ENCODE measurements at regions not wholly inside any gene's neighbourhood (a gene's known extent, or its start where the extent isn't known, plus 50 kb on each side); places are given as distances from the start of the nearest gene placed in this dataset.

- no peaks in the 10 kb centered on the region for H3K4me1 ChIP-seq (ENCODE audit: control insufficient read depth, insufficient read depth, low read length)
Observed at GRCh38 chr5:167814828-167815227, 476.6 kb upstream of the WWC1 start.

DNA sequence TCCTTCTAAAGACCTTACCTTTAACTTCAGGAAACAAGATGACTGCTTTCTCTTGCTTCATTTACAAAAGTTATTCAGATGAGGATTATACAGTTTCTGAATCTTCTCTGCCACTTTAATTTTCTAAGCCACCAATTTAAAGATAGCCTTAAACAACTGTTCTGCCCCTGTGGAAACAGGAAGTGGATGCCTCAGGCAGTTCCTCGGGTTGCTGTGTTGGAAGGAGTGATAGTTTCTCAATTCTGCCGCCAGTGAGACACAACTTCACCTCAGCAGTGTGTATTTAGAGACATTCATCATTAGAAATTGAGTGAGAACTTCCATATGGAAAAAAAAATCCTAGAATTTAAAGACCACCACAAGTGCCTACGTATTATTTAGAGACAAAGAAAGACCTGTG, 475.1 kb upstream of the WWC1 start:
- Histone ChIP-seq H3K36me3 (ENCODE audit: control insufficient read depth, insufficient read depth, low read length) (no peaks in the 10 kb centered on the region), H3K4me1 (ENCODE audit: control insufficient read depth, insufficient read depth, low read length) (no peaks in the 10 kb centered on the region), H3K4me3 (ENCODE audit: low read length) (no peak overlapping the region), H3K9me3 (ENCODE audit: control insufficient read depth, low read depth, low read length) (no peaks in the 10 kb centered on the region), H3K27ac (ENCODE audit: low read length) (no peak overlapping the region), H3K27me3 (ENCODE audit: control insufficient read depth, insufficient read depth, low read length) (no peaks in the 10 kb centered on the region)
- no CpG with 5 or more reads among the region's 3 CpGs for WGBS (ENCODE audit: insufficient coverage, low lambda C conversion rate)
- DNase-seq = no peak

More at GRCh38 chr5:167814828-167815227, 476.6 kb upstream of the WWC1 start:
- no CpG with 5 or more reads among the region's 4 CpGs for WGBS (ENCODE audit: insufficient coverage, low lambda C conversion rate)
- no peak overlapping the region for H3K4me3 ChIP-seq (ENCODE audit: low read length)
- H3K9me3 ChIP-seq (ENCODE audit: control insufficient read depth, low read depth, low read length) = no peaks in the 10 kb centered on the region
- no peak for DNase-seq
- no peaks in the 10 kb centered on the region for H3K27me3 ChIP-seq (ENCODE audit: control insufficient read depth, insufficient read depth, low read length)
- no peaks in the 10 kb centered on the region for H3K36me3 ChIP-seq (ENCODE audit: control insufficient read depth, insufficient read depth, low read length)
- H3K27ac ChIP-seq (ENCODE audit: low read length) = no peak overlapping the region

- no peaks in the 10 kb centered on the region for H3K36me3 ChIP-seq (ENCODE audit: control insufficient read depth, insufficient read depth, low read length)
- H3K27me3 ChIP-seq (ENCODE audit: control insufficient read depth, insufficient read depth, low read length) = no peaks in the 10 kb centered on the region
- DNase-seq = no peak
- H3K27ac ChIP-seq (ENCODE audit: low read length) = no peak overlapping the region
- no peaks in the 10 kb centered on the region for H3K4me1 ChIP-seq (ENCODE audit: control insufficient read depth, insufficient read depth, low read length)
- 93% methylated on average over 3 of the region's 4 CpGs for WGBS (ENCODE audit: insufficient coverage, low lambda C conversion rate)
- H3K9me3 ChIP-seq (ENCODE audit: control insufficient read depth, low read depth, low read length) = no peaks in the 10 kb centered on the region
- H3K4me3 ChIP-seq (ENCODE audit: low read length) = no peak overlapping the region
Observed at GRCh38 chr5:167816864-167817263, 474.6 kb upstream of the WWC1 start.

- WGBS (ENCODE audit: insufficient coverage, low lambda C conversion rate) = no CpG with 5 or more reads among the region's 3 CpGs
- Histone ChIP-seq H3K27me3 (ENCODE audit: control insufficient read depth, insufficient read depth, low read length) (no peaks in the 10 kb centered on the region), H3K4me3 (ENCODE audit: low read length) (no peak overlapping the region), H3K36me3 (ENCODE audit: control insufficient read depth, insufficient read depth, low read length) (no peaks in the 10 kb centered on the region), H3K9me3 (ENCODE audit: control insufficient read depth, low read depth, low read length) (no peaks in the 10 kb centered on the region), H3K4me1 (ENCODE audit: control insufficient read depth, insufficient read depth, low read length) (no peaks in the 10 kb centered on the region), H3K27ac (ENCODE audit: low read length) (no peak overlapping the region)
- DNase-seq = no peak
Observed at GRCh38 chr5:167819406-167819805, 472.0 kb upstream of the WWC1 start.

DNA sequence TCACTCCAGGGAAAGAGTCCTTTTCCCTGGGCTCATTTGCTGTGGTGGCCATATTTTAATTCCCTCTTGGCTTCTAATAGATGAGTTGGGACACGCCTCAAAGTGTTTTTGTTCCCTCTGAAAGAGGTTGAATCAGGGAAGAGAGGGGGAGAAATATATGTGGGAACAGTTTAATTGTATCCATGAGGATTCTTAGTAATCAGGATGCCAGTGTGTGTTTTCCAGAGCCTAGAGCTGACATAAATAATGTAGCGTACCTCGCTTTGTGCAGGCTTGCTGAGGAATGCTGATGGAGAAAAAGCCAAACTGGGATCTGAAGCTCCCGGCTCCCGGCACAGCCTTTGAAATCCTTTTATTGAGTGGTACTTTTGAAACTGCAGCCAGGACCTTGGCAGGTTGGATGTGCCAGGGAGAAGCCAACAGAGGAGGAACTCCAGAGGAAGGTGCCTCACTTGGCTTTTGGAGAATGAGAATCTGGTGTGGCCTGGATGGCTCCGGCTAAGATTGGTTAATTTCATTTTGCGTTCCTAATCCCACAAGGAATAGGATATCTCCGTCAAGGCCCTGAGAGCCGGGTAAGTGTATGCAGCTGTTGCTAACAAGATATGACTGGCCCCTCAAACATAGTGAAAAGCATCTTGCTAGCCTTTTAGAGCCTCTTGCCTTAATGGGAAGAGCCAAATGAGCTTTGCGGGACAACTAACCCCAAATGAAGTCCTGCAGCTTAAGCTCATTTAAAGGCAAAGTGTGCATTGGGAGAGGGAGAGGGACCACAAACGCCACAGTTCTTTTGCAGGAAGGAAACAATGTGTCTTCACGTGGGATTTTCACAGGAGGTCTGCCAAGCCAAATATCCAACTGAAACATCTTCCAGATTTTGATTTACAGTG, 471.1 kb upstream of the WWC1 start:
- no peak for DNase-seq
- no peak overlapping the region for H3K27ac ChIP-seq (ENCODE audit: low read length)
- no peaks in the 10 kb centered on the region for H3K4me1 ChIP-seq (ENCODE audit: control insufficient read depth, insufficient read depth, low read length)
- no peaks in the 10 kb centered on the region for H3K36me3 ChIP-seq (ENCODE audit: control insufficient read depth, insufficient read depth, low read length)
- H3K27me3 ChIP-seq (ENCODE audit: control insufficient read depth, insufficient read depth, low read length) = no peaks in the 10 kb centered on the region
- 100% methylated on average over 1 of the region's 12 CpGs for WGBS (ENCODE audit: insufficient coverage, low lambda C conversion rate)
- no peaks in the 10 kb centered on the region for H3K9me3 ChIP-seq (ENCODE audit: control insufficient read depth, low read depth, low read length)
- H3K4me3 ChIP-seq (ENCODE audit: low read length) = no peak overlapping the region

DNA sequence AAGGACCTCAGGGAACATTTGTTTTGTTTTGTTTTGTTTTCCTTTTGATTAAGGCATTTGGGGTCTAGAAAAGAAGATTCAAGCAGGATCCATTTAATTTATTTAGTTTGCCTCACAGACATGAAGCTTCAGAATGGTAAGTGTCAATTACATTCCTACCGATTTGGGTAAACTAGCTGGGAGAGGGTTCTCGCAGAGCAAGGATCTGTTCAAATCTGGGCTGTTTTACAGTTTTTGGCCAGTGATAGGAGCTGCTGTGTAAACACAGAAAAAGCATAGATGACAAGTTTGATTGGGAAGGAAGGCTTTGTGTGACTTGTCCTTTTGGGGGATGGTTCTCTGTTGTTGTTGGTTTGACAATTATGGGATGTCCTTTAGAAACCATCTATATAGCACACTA, 470.3 kb upstream of the WWC1 start:
- Histone ChIP-seq H3K27me3 (ENCODE audit: control insufficient read depth, insufficient read depth, low read length) (no peaks in the 10 kb centered on the region), H3K27ac (ENCODE audit: low read length) (no peak overlapping the region), H3K9me3 (ENCODE audit: control insufficient read depth, low read depth, low read length) (no peaks in the 10 kb centered on the region), H3K36me3 (ENCODE audit: control insufficient read depth, insufficient read depth, low read length) (no peaks in the 10 kb centered on the region), H3K4me3 (ENCODE audit: low read length) (no peak overlapping the region), H3K4me1 (ENCODE audit: control insufficient read depth, insufficient read depth, low read length) (no peaks in the 10 kb centered on the region)
- no peak for DNase-seq
- no CpG with 5 or more reads among the region's 2 CpGs for WGBS (ENCODE audit: insufficient coverage, low lambda C conversion rate)

- no peak overlapping the region for H3K27ac ChIP-seq (ENCODE audit: low read length)
Observed at GRCh38 chr5:167821669-167822068, 469.8 kb upstream of the WWC1 start.

DNA sequence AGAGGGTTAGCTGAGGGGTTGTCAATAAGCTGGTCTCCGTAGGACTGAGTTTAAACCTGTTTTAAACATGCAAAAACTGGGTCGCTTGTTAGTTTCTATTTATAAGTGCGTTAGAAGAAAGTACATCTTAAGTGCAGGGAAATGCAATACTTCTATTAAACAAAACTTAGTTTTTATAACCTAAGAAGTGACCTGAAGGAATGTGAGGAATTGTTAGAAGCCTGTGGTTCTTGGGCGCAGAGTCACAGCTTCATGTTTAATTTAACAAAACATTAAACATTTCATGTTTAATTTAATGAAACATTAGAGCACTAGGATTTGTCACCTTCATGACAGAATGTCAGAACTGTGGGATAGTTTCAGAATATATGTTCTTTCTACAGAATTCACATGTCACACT, 469.2 kb upstream of the WWC1 start:
- Histone ChIP-seq H3K4me1 (ENCODE audit: control insufficient read depth, insufficient read depth, low read length) (no peaks in the 10 kb centered on the region), H3K9me3 (ENCODE audit: control insufficient read depth, low read depth, low read length) (no peaks in the 10 kb centered on the region), H3K36me3 (ENCODE audit: control insufficient read depth, insufficient read depth, low read length) (no peaks in the 10 kb centered on the region), H3K27me3 (ENCODE audit: control insufficient read depth, insufficient read depth, low read length) (no peaks in the 10 kb centered on the region), H3K4me3 (ENCODE audit: low read length) (no peak overlapping the region), H3K27ac (ENCODE audit: low read length) (no peak overlapping the region)
- DNase-seq = no peak
- 61% methylated on average over 2 of the region's 4 CpGs for WGBS (ENCODE audit: insufficient coverage, low lambda C conversion rate)

More at GRCh38 chr5:167821669-167822068, 469.8 kb upstream of the WWC1 start:
- no peaks in the 10 kb centered on the region for H3K4me1 ChIP-seq (ENCODE audit: control insufficient read depth, insufficient read depth, low read length)
- H3K4me3 ChIP-seq (ENCODE audit: low read length) = no peak overlapping the region
- no peaks in the 10 kb centered on the region for H3K36me3 ChIP-seq (ENCODE audit: control insufficient read depth, insufficient read depth, low read length)
- DNase-seq = no peak
- 100% methylated on average over 1 of the region's 4 CpGs for WGBS (ENCODE audit: insufficient coverage, low lambda C conversion rate)
- no peaks in the 10 kb centered on the region for H3K27me3 ChIP-seq (ENCODE audit: control insufficient read depth, insufficient read depth, low read length)
- no peaks in the 10 kb centered on the region for H3K9me3 ChIP-seq (ENCODE audit: control insufficient read depth, low read depth, low read length)

DNA sequence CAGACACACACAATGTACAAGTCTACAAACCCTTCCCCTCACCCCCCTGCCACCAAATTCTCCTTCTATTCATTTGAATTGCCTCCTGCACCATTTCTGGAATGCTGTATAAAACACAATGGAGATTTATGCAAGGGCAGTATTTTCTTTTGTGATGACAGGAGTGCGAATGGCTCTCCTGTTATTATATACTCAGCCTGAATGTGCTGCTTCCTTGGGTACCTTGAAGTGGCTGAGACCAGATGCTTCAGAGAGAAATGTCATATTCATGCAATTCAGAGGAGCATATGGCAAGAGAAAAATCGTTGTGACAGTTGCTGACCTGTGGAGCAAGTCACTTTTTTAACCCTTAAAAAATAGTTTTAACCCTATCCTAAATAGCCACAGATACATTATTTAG, 468.0 kb upstream of the WWC1 start:
- Histone ChIP-seq H3K4me1 (ENCODE audit: control insufficient read depth, insufficient read depth, low read length) (no peaks in the 10 kb centered on the region), H3K9me3 (ENCODE audit: control insufficient read depth, low read depth, low read length) (no peaks in the 10 kb centered on the region), H3K27me3 (ENCODE audit: control insufficient read depth, insufficient read depth, low read length) (no peaks in the 10 kb centered on the region), H3K36me3 (ENCODE audit: control insufficient read depth, insufficient read depth, low read length) (no peaks in the 10 kb centered on the region), H3K27ac (ENCODE audit: low read length) (no peak overlapping the region), H3K4me3 (ENCODE audit: low read length) (no peak overlapping the region)
- DNase-seq = no peak
- WGBS (ENCODE audit: insufficient coverage, low lambda C conversion rate) = 80% methylated on average over 1 of the region's 2 CpGs

DNA sequence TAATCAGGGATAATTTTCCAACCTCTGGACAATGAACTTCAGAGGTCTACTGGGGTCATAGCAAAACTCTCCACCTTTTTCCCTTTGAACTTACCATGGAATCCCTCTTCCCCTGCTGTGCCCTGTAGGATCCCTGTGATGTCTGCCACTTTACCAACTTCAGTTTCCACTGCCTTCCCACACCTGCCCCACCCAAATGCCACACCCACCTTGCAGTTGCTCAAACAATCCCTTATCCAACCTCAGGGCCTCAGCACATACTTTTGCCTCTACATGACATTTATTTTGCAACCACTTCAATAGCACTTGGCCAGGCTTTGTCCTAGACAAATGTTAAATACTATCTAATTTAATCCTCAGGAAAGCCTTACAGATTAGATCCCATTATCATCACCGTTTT, 463.7 kb upstream of the WWC1 start:
- no peaks in the 10 kb centered on the region for H3K4me1 ChIP-seq (ENCODE audit: control insufficient read depth, insufficient read depth, low read length)
- H3K27me3 ChIP-seq (ENCODE audit: control insufficient read depth, insufficient read depth, low read length) = no peaks in the 10 kb centered on the region
- no peaks in the 10 kb centered on the region for H3K36me3 ChIP-seq (ENCODE audit: control insufficient read depth, insufficient read depth, low read length)
- no peak overlapping the region for H3K4me3 ChIP-seq (ENCODE audit: low read length)
- H3K27ac ChIP-seq (ENCODE audit: low read length) = no peak overlapping the region
- no peaks in the 10 kb centered on the region for H3K9me3 ChIP-seq (ENCODE audit: control insufficient read depth, low read depth, low read length)
- no peak for DNase-seq
- WGBS (ENCODE audit: insufficient coverage, low lambda C conversion rate) = no CpG with 5 or more reads among the region's 1 CpG
